ENCODE measurements at regions not wholly inside any gene's neighbourhood (a gene's known extent, or its start where the extent isn't known, plus 50 kb on each side); places are given as distances from the start of the nearest gene placed in this dataset.

DNA sequence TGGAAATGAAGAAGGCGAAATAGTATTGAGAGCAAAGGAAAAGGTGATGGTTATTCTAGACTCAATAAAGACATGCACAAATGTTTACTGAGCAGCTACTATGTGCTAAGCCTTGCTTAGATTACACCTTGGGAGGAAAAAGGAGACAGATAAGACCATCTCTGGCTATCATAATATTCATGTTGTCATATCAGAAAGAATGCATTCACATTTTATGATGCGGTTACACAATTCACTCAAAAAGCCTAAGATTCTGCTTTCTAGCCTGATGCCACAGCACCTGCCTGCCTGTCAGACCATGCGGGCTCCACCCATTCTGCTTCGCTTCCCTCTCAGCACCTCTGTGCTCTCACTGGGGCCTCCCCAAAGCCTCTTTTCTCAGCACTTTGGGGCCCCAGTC lies 100.9 kb downstream of the JCAD start:
- H3K4me3 Mint-ChIP-seq: no peak overlapping the region
- Histone ChIP-seq H3K4me3 (replicated peaks in 1 of 3; ENCODE audit: low read depth in 2 of 3, low read length in 3 of 3) (no peak overlapping the region), H2AFZ (ENCODE audit: insufficient read depth, low read depth, low read length, poor library complexity, severe bottlenecking) (no peak overlapping the region), H3K27me3 (ENCODE audit: control insufficient read depth in 2 of 2, insufficient read depth in 2 of 2, low read length in 2 of 2) (no peaks in the 10 kb centered on the region), H3K4me2 (replicated peaks; ENCODE audit: extremely low read depth, low read length, poor library complexity, severe bottlenecking) (no peak overlapping the region), H3K9ac (ENCODE audit: insufficient read depth, low read length, poor library complexity, severe bottlenecking) (no peak overlapping the region), H3K9me3 (replicated peaks in 1 of 2; ENCODE audit: control insufficient read depth in 1 of 2, insufficient read depth in 1 of 2, low read length in 2 of 2) (no peaks in the 10 kb centered on the region), H4K20me1 (ENCODE audit: insufficient read depth, low read length) (no peaks in the 10 kb centered on the region), H3K36me3 (replicated peaks in 1 of 2; ENCODE audit: control insufficient read depth in 1 of 2, insufficient read depth in 2 of 2, low read length in 2 of 2) (no peaks in the 10 kb centered on the region), H3K27ac (ENCODE audit: low read depth in 1 of 2, low read length in 2 of 2) (no peak overlapping the region), H3K79me2 (ENCODE audit: insufficient read depth, low read length) (no peaks in the 10 kb centered on the region), H3K4me1 (ENCODE audit: control insufficient read depth in 1 of 2, insufficient read depth in 2 of 2, low read length in 2 of 2) (no peaks in the 10 kb centered on the region)
- TF ChIP-seq, protein P1, sequence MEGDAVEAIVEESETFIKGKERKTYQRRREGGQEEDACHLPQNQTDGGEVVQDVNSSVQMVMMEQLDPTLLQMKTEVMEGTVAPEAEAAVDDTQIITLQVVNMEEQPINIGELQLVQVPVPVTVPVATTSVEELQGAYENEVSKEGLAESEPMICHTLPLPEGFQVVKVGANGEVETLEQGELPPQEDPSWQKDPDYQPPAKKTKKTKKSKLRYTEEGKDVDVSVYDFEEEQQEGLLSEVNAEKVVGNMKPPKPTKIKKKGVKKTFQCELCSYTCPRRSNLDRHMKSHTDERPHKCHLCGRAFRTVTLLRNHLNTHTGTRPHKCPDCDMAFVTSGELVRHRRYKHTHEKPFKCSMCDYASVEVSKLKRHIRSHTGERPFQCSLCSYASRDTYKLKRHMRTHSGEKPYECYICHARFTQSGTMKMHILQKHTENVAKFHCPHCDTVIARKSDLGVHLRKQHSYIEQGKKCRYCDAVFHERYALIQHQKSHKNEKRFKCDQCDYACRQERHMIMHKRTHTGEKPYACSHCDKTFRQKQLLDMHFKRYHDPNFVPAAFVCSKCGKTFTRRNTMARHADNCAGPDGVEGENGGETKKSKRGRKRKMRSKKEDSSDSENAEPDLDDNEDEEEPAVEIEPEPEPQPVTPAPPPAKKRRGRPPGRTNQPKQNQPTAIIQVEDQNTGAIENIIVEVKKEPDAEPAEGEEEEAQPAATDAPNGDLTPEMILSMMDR (IDR thresholded peaks at IDR 0.05): no peak
- no peak overlapping the region for H3K27ac Mint-ChIP-seq
- H3K9me3 Mint-ChIP-seq: peaks cover 0 to 7% (median 3%) of the 10 kb centered on the region in 7 donors
- DNase-seq: no peak
- H3K36me3 Mint-ChIP-seq: no peaks in the 10 kb centered on the region
- peaks cover 1 to 4% (median 2%) of the 10 kb centered on the region in 3 donors for H3K27me3 Mint-ChIP-seq (ENCODE audit: low read depth in 3 of 3)
- WGBS (ENCODE audit: insufficient coverage): 89% methylated on average over 3 of the region's 4 CpGs
- intact Hi-C loops (cut with micrococcal nuclease): no loop called here
- no peaks in the 10 kb centered on the region for H3K4me1 Mint-ChIP-seq

DNA sequence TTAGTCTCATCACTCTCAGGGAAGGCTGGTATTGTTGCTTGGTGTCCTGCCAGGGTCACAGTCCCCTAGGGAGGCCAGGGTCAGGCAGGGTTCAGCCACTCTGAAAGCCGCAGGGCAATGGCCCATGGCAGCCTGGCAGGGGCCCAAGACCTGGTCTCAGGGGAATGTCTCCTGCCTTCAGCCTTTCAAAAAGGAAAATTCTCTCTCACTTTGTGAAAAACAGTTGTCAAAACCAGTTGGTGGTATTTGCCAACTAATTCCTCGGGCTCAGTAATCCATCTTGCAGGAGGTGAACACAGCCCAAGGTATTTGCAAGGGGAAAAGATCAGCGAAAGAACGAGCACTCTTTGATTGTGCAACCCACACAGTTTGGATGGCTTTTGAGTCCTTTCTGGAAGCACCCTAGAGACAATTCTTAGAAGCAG lies 101.5 kb downstream of the JCAD start:
- DNase-seq: no peak
- no peak overlapping the region for H3K4me3 Mint-ChIP-seq
- H3K27me3 Mint-ChIP-seq (ENCODE audit: low read depth in 3 of 3): peaks cover 1 to 4% (median 2%) of the 10 kb centered on the region in 3 donors
- H4K20me1 ChIP-seq (ENCODE audit: insufficient read depth, low read length): no peaks in the 10 kb centered on the region
- no peak overlapping the region for H3K9ac ChIP-seq (ENCODE audit: insufficient read depth, low read length, poor library complexity, severe bottlenecking)
- no peaks in the 10 kb centered on the region for H3K36me3 ChIP-seq (replicated peaks in 1 of 2; ENCODE audit: control insufficient read depth in 1 of 2, insufficient read depth in 2 of 2, low read length in 2 of 2)
- intact Hi-C loops (cut with micrococcal nuclease): no loop called here
- H3K27ac ChIP-seq (ENCODE audit: low read depth in 1 of 2, low read length in 2 of 2): no peak overlapping the region
- WGBS (ENCODE audit: insufficient coverage): 67% methylated on average over 4 of the region's 4 CpGs
- H3K4me1 Mint-ChIP-seq: no peaks in the 10 kb centered on the region
- TF ChIP-seq, protein P1 (IDR thresholded peaks at IDR 0.05): no peak
- no peaks in the 10 kb centered on the region for H3K79me2 ChIP-seq (ENCODE audit: insufficient read depth, low read length)
- no peak overlapping the region for H2AFZ ChIP-seq (ENCODE audit: insufficient read depth, low read depth, low read length, poor library complexity, severe bottlenecking)
- no peak overlapping the region for H3K4me2 ChIP-seq (replicated peaks; ENCODE audit: extremely low read depth, low read length, poor library complexity, severe bottlenecking)
- no peaks in the 10 kb centered on the region for H3K27me3 ChIP-seq (ENCODE audit: control insufficient read depth in 2 of 2, insufficient read depth in 2 of 2, low read length in 2 of 2)
- no peaks in the 10 kb centered on the region for H3K36me3 Mint-ChIP-seq
- H3K9me3 ChIP-seq (replicated peaks in 1 of 2; ENCODE audit: control insufficient read depth in 1 of 2, insufficient read depth in 1 of 2, low read length in 2 of 2): no peaks in the 10 kb centered on the region
- peaks cover 0 to 7% (median 3%) of the 10 kb centered on the region in 7 donors for H3K9me3 Mint-ChIP-seq
- H3K4me3 ChIP-seq (replicated peaks in 1 of 3; ENCODE audit: low read depth in 2 of 3, low read length in 3 of 3): no peak overlapping the region
- H3K4me1 ChIP-seq (ENCODE audit: control insufficient read depth in 1 of 2, insufficient read depth in 2 of 2, low read length in 2 of 2): no peaks in the 10 kb centered on the region
- H3K27ac Mint-ChIP-seq: no peak overlapping the region

Measured in CD14-positive monocyte (primary cell).